Vagina (tissue), 2 donors: ENCODE measurements at regions not wholly inside any gene's neighbourhood (a gene's known extent, or its start where the extent isn't known, plus 50 kb on each side); places are given as distances from the start of the nearest gene placed in this dataset.

Experiments used
- DNase-seq, 2 donors: peaks; one replicate each; pipeline ENCODE4 v3.0.0-alpha.2; 2017; ENCODE audit errors: extremely low spot score in 2 of 2
- H3K27ac ChIP-seq: fragments of 200-600 bp; sonication (generic); one replicate; pipeline ENCODE4 v1.5.1; 2019
- H3K27me3 ChIP-seq: fragments of 200-600 bp; sonication (generic); one replicate; pipeline ENCODE4 v1.5.1; 2019
- H3K36me3 ChIP-seq, 2 donors: fragments of 200-600 bp; sonication (generic); one replicate each; pipeline ENCODE4 v1.5.1; 2017 to 2019
- H3K4me1 ChIP-seq: fragments of 200-600 bp; sonication (generic); one replicate; pipeline ENCODE4 v1.5.1; 2019
- H3K4me3 ChIP-seq, 2 donors: fragments of 200-600 bp; sonication (generic); 1 replicate in 1 of 2; 2 replicates in 1 of 2; pipeline ENCODE4 v1.5.1; 2016 to 2019
- H3K9me3 ChIP-seq: fragments of 200-600 bp; sonication (generic); one replicate; pipeline ENCODE4 v1.5.1; 2019
- POLR2A ChIP-seq, 2 donors: fragments of 450-650 bp; IDR thresholded peaks; one replicate each; pipeline ENCODE4 v1.6.1; 2017; ENCODE audit warnings: antibody characterized with exemption in 2 of 2, mild to moderate bottlenecking in 2 of 2, moderate library complexity in 2 of 2
- POLR2AphosphoS5 ChIP-seq, 2 donors: sonication (generic); formaldehyde crosslinking; IDR thresholded peaks; one replicate each; pipeline ENCODE4 v1.9.0; 2017; ENCODE audit warnings: antibody characterized with exemption in 2 of 2, mild to moderate bottlenecking in 2 of 2, low read depth in 1 of 2; ENCODE audit not compliant: insufficient read depth in 1 of 2
- intact Hi-C: fragments of 100-400 bp; cut with DNase I; formaldehyde crosslinking; loops from one replicate; pipeline ENCODE4 v1.15.1; 2023
- TF ChIP-seq, protein P1 (sequence below), 3 experiments: fragments of 450-650 bp in 2 of 3; fragments of 200-600 bp in 1 of 3; sonication (generic) in 1 of 3; IDR thresholded peaks; one replicate each; pipeline ENCODE4 v1.5.1; 2017 to 2019; ENCODE audit warnings: antibody characterized with exemption in 3 of 3, mild to moderate bottlenecking in 2 of 3, moderate library complexity in 2 of 3

DNA sequence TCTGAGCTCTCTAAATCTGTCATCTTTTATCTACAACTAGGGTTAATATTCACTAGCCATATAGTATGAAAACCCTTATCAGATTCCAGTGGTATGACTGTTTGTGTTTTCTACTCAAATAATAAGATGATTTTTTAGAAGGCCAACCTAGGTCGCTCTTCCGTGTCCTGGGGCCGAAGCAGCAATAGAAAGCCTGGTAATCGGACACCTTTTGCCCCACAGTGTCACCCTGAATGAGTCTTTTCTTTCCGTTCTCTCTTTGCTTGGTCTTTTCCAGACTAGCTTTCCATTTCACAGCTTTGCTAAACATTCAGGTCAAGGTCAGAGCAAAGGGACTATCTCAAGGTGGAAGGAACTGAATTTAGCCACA lies 243.3 kb upstream of the ANKRD55 start:
- intact Hi-C loops = no loop called here
- Histone ChIP-seq H3K27ac (no peak overlapping the region), H3K4me3 (no peak overlapping the region), H3K36me3 (no peaks in the 10 kb centered on the region), H3K4me1 (peaks cover 19% of the 10 kb centered on the region), H3K27me3 (no peaks in the 10 kb centered on the region), H3K9me3 (no peaks in the 10 kb centered on the region)
- peak in 1 of 2 donors; percentile 37 for DNase-seq
- TF ChIP-seq POLR2A (IDR thresholded peaks at IDR 0.05) (no peak), POLR2AphosphoS5 (IDR thresholded peaks at IDR 0.05; ENCODE audit: insufficient read depth in 1 of 2, low read depth in 1 of 2) (no peak)
- TF ChIP-seq, protein P1, sequence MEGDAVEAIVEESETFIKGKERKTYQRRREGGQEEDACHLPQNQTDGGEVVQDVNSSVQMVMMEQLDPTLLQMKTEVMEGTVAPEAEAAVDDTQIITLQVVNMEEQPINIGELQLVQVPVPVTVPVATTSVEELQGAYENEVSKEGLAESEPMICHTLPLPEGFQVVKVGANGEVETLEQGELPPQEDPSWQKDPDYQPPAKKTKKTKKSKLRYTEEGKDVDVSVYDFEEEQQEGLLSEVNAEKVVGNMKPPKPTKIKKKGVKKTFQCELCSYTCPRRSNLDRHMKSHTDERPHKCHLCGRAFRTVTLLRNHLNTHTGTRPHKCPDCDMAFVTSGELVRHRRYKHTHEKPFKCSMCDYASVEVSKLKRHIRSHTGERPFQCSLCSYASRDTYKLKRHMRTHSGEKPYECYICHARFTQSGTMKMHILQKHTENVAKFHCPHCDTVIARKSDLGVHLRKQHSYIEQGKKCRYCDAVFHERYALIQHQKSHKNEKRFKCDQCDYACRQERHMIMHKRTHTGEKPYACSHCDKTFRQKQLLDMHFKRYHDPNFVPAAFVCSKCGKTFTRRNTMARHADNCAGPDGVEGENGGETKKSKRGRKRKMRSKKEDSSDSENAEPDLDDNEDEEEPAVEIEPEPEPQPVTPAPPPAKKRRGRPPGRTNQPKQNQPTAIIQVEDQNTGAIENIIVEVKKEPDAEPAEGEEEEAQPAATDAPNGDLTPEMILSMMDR (IDR thresholded peaks at IDR 0.05) = no peak

DNA sequence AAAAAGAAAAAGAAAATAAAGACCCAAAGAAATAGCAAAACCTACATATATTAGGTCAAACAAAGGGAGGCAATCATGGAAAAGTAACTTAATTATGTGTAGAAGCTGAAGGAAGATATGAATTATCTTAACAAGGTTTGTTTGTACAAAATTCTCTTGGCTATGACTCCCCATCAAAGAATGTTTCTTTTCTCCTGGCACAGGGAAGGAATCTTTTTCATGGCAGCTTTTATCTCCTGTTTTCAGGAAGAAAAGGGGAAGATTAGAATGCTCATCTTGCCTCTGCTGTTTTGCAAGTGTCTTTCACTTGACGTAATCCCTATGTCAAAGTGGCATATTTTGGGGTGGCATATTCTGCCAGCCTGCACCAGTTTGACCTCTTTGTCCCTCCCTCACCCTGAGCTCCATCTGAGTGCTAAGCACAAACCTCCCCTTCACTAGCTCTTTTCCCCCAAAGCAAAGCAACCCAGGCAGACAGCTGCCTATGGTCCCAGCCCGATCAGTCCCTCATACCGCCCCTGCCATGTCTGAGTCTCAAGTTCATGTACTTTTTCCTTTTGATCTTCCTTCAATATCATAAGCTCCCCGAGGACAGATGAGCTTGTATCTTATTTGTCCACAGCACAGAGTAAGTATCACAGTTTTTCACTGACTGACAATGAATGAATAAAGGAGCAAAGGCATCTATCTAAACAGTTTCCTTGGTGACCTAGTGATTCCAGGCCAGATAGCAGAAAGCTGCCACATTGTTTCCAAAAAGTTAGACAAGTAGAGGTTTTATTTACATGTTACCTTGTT lies 242.8 kb upstream of the ANKRD55 start:
- Histone ChIP-seq H3K27ac (no peak overlapping the region), H3K36me3 (no peaks in the 10 kb centered on the region), H3K9me3 (no peaks in the 10 kb centered on the region), H3K27me3 (no peaks in the 10 kb centered on the region), H3K4me3 (no peak overlapping the region), H3K4me1 (peaks cover 19% of the 10 kb centered on the region)
- intact Hi-C loops = no loop called here
- TF ChIP-seq, protein P1 (IDR thresholded peaks at IDR 0.05) = no peak
- TF ChIP-seq POLR2AphosphoS5 (IDR thresholded peaks at IDR 0.05; ENCODE audit: insufficient read depth in 1 of 2, low read depth in 1 of 2) = no peak
- no peak for TF ChIP-seq POLR2A (IDR thresholded peaks at IDR 0.05)
- DNase-seq = peak in 1 of 2 donors; percentile 71

DNA sequence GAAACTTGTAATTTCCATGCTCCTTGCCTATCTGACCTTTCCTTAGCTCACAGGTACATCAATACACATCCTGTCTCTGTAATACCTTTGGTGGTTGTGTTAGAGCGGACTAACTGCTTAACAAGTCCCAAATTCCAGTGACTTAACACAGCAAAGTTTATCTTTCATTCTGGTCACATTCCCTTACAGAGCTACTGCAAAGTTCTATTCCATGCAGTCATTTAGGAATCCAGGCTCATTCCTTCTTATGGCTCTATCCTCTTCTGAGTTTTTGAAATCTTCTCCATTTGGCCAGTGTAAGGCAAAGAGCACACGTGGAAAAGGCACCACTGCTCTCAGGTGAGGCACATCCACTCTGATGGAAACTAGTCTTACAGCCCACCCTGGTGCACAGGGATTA lies 238.6 kb upstream of the ANKRD55 start:
- intact Hi-C loops = no loop called here
- no peaks in the 10 kb centered on the region for H3K27me3 ChIP-seq
- no peaks in the 10 kb centered on the region for H3K9me3 ChIP-seq
- DNase-seq = no peak
- H3K27ac ChIP-seq = no peak overlapping the region
- TF ChIP-seq POLR2A (IDR thresholded peaks at IDR 0.05) (no peak), POLR2AphosphoS5 (IDR thresholded peaks at IDR 0.05; ENCODE audit: insufficient read depth in 1 of 2, low read depth in 1 of 2) (no peak)
- TF ChIP-seq, protein P1 (IDR thresholded peaks at IDR 0.05) = no peak
- no peak overlapping the region for H3K4me3 ChIP-seq
- H3K36me3 ChIP-seq = no peaks in the 10 kb centered on the region
- H3K4me1 ChIP-seq = peaks cover 3% of the 10 kb centered on the region

DNA sequence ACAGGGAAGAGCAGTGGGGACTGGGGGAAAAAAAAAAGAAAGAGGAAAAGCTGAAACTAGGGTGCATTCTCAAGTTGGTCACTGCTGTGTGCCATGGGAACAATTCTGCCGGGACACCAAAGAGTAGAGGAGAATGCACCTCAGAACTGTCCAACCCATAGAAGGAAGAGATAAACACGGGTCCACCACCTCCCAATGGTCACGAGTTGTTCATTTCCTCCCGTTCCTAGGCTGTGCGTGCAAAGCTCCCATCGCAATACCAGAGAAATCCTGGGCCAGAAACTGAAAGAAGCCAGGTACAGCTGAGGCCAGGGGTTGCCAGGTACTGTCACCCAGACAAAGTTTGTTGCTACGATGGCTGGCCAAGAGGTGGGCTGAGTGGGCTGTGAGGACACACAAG lies 236.9 kb upstream of the ANKRD55 start:
- H3K36me3 ChIP-seq = no peaks in the 10 kb centered on the region
- intact Hi-C loops = no loop called here
- TF ChIP-seq, protein P1 (IDR thresholded peaks at IDR 0.05) = no peak
- TF ChIP-seq POLR2A (IDR thresholded peaks at IDR 0.05) (no peak), POLR2AphosphoS5 (IDR thresholded peaks at IDR 0.05; ENCODE audit: insufficient read depth in 1 of 2, low read depth in 1 of 2) (no peak)
- no peaks in the 10 kb centered on the region for H3K27me3 ChIP-seq
- no peaks in the 10 kb centered on the region for H3K9me3 ChIP-seq
- no peak overlapping the region for H3K4me3 ChIP-seq
- peaks cover 19% of the 10 kb centered on the region for H3K4me1 ChIP-seq
- peak in 1 of 2 donors; percentile 25 for DNase-seq
- H3K27ac ChIP-seq = no peak overlapping the region

DNA sequence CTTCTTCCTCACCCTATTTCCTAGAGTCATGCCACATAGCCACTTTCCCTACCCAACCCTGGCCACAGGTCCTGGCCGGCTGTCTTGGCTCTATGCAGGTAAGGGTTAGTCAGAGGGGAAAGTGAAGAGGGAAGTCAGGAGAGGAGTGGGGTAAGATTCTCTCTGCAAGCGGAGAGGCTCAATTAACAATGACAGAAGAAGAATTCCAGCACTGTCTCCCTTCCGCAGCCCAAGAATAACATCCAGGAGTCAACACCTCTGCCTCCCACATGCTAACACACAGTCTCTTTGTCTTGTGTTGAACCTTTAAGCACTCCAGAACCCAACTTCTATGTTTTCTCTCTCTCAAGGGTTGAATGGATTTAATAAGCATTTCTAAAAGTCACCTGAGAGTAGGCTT lies 235.1 kb upstream of the ANKRD55 start:
- Histone ChIP-seq H3K27me3 (no peaks in the 10 kb centered on the region), H3K4me3 (no peak overlapping the region), H3K9me3 (no peaks in the 10 kb centered on the region), H3K27ac (no peak overlapping the region), H3K36me3 (no peaks in the 10 kb centered on the region), H3K4me1 (peaks cover 24% of the 10 kb centered on the region)
- intact Hi-C loops = no loop called here
- DNase-seq = no peak
- no peak for TF ChIP-seq POLR2AphosphoS5 (IDR thresholded peaks at IDR 0.05; ENCODE audit: insufficient read depth in 1 of 2, low read depth in 1 of 2)
- no peak for TF ChIP-seq POLR2A (IDR thresholded peaks at IDR 0.05)
- TF ChIP-seq, protein P1 (IDR thresholded peaks at IDR 0.05) = no peak
